ENCODE measurements at regions not wholly inside any gene's neighbourhood (a gene's known extent, or its start where the extent isn't known, plus 50 kb on each side); places are given as distances from the start of the nearest gene placed in this dataset.
A peak's percentile ranks its signal among the peaks of the same experiment; 100 is the strongest.

- no peak for DNase-seq (ENCODE audit: low spot score)
Measured at GRCh38 chrX:10021461-10022272, 54.5 kb downstream of the CLDN34 start.

- DNase-seq (ENCODE audit: low spot score) = no peak
Measured at GRCh38 chrX:10022273-10022541, 55.0 kb downstream of the CLDN34 start.

GRCh38 chrX:10022580-10023245 is 55.6 kb downstream of the CLDN34 start:
- DNase-seq (ENCODE audit: low spot score) = no peak

GRCh38 chrX:10023821-10024220 is 56.7 kb downstream of the CLDN34 start:
- DNase-seq (ENCODE audit: low spot score) = no peak

GRCh38 chrX:10025742-10026493 is 58.8 kb downstream of the CLDN34 start:
- DNase-seq (ENCODE audit: low spot score) = no peak

GRCh38 chrX:10028283-10029104 is 61.3 kb downstream of the CLDN34 start:
- no peak for DNase-seq (ENCODE audit: low spot score)

- no peak for DNase-seq (ENCODE audit: low spot score)
Measured at GRCh38 chrX:10030570-10030969, 63.4 kb downstream of the CLDN34 start.

GRCh38 chrX:10031746-10032145 is 64.6 kb downstream of the CLDN34 start:
- no peak for DNase-seq (ENCODE audit: low spot score)

GRCh38 chrX:10032147-10032546 is 65.0 kb downstream of the CLDN34 start:
- no peak for DNase-seq (ENCODE audit: low spot score)

GRCh38 chrX:10033375-10034007 is 66.3 kb downstream of the CLDN34 start:
- no peak for DNase-seq (ENCODE audit: low spot score)

- DNase-seq (ENCODE audit: low spot score) = no peak
Measured at GRCh38 chrX:10034740-10035260, 67.6 kb downstream of the CLDN34 start.

GRCh38 chrX:10038585-10038984 is 71.4 kb downstream of the CLDN34 start:
- no peak for DNase-seq (ENCODE audit: low spot score)

- no peak for DNase-seq (ENCODE audit: low spot score)
Measured at GRCh38 chrX:10039821-10040793, 72.9 kb downstream of the CLDN34 start.

- DNase-seq (ENCODE audit: low spot score) = no peak
Measured at GRCh38 chrX:10040961-10041360, 73.8 kb downstream of the CLDN34 start.

GRCh38 chrX:10041383-10041782 is 74.2 kb downstream of the CLDN34 start:
- DNase-seq (ENCODE audit: low spot score) = peak; percentile 24

GRCh38 chrX:10042055-10042454 is 74.9 kb downstream of the CLDN34 start:
- no peak for DNase-seq (ENCODE audit: low spot score)

- DNase-seq (ENCODE audit: low spot score) = no peak
Measured at GRCh38 chrX:10043386-10043785, 76.2 kb downstream of the CLDN34 start.

- no peak for DNase-seq (ENCODE audit: low spot score)
Measured at GRCh38 chrX:10044021-10044420, 76.9 kb downstream of the CLDN34 start.

- no peak for DNase-seq (ENCODE audit: low spot score)
Measured at GRCh38 chrX:10045327-10046000, 78.3 kb downstream of the CLDN34 start.

GRCh38 chrX:10047133-10047532 is 80.0 kb downstream of the CLDN34 start:
- no peak for DNase-seq (ENCODE audit: low spot score)

Data from iPS-NIHi11 (cell line).